ENCODE measurements at regions not wholly inside any gene's neighbourhood (a gene's known extent, or its start where the extent isn't known, plus 50 kb on each side); places are given as distances from the start of the nearest gene placed in this dataset.

DNA sequence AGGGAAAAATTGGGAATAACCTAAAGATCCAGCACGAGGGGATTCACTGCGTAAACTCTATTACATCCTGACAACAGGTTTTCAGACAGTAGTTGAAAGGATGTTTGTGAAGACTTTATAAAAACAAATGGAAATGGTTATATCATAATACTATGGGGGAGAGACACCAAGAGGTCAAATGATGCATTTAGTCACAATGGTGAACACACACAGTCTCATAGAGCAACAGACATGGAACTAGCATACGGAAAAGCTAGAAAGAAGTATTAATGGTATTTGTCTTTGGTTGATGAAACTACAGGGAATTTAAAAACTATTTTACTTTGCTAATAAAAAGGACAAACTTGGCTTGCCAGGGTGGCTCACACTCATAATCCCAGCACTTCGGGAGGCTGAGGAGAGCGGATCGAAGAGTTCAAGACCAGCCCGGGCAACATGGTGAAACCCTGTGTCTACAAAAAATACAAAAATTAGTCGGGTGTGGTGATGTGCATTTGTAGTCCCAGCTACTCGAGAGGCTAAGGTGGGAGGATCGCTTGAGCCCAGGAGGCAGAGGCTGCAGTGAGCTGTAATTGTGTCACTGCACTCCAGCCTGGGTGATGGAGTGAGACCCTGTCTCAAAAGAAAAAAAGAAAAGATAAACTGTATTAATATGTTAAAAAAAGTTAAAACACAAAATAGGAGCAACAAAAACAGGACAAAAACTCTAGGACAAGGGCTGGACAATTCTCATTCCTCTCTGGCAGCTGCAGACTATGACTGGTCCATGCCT lies 94.8 kb downstream of the MYCN start:
- WGBS (ENCODE audit: insufficient coverage) = 100% methylated on average over 5 of the region's 10 CpGs
- H3K27me3 ChIP-seq (replicated peaks in 1 of 4; ENCODE audit: control extremely low read depth in 1 of 4, control insufficient read depth in 3 of 4, insufficient read depth in 4 of 4, low read length in 3 of 4) = no peaks in the 10 kb centered on the region

More for the DNA sequence above, 94.8 kb downstream of the MYCN start:
- Histone ChIP-seq H3K36me3 (replicated peaks in 1 of 2; ENCODE audit: control extremely low read depth in 1 of 2, control insufficient read depth in 1 of 2, extremely low read depth in 1 of 2, insufficient read depth in 2 of 2, low read length in 1 of 2) (no peaks in the 10 kb centered on the region), H4K20me1 (ENCODE audit: control insufficient read depth, insufficient read depth, low read length, poor library complexity, severe bottlenecking) (no peaks in the 10 kb centered on the region), H3K4me3 (ENCODE audit: control extremely low read depth in 1 of 5, extremely low read depth in 1 of 5, insufficient read depth in 1 of 5, low read depth in 2 of 5, low read length in 4 of 5) (no peak overlapping the region), H2AFZ (ENCODE audit: insufficient read depth, low read depth, low read length, poor library complexity, severe bottlenecking) (no peak overlapping the region), H3K79me2 (ENCODE audit: control insufficient read depth, insufficient read depth, low read length) (no peaks in the 10 kb centered on the region), H3K4me2 (replicated peaks; ENCODE audit: low read depth, low read length, poor library complexity, severe bottlenecking) (no peak overlapping the region), H3K4me1 (ENCODE audit: control insufficient read depth in 2 of 2, insufficient read depth in 2 of 2, low read length in 2 of 2) (no peaks in the 10 kb centered on the region), H3K9ac (ENCODE audit: low read length) (no peak overlapping the region), H3K27ac (ENCODE audit: low read length in 2 of 2) (no peak overlapping the region), H3K9me3 (ENCODE audit: control extremely low read depth in 1 of 3, control insufficient read depth in 2 of 3, insufficient read depth in 1 of 3, low read length in 2 of 3) (peaks cover 0 to 11% (median 0%) of the 10 kb centered on the region in 3 donors)
- TF ChIP-seq, protein P1, sequence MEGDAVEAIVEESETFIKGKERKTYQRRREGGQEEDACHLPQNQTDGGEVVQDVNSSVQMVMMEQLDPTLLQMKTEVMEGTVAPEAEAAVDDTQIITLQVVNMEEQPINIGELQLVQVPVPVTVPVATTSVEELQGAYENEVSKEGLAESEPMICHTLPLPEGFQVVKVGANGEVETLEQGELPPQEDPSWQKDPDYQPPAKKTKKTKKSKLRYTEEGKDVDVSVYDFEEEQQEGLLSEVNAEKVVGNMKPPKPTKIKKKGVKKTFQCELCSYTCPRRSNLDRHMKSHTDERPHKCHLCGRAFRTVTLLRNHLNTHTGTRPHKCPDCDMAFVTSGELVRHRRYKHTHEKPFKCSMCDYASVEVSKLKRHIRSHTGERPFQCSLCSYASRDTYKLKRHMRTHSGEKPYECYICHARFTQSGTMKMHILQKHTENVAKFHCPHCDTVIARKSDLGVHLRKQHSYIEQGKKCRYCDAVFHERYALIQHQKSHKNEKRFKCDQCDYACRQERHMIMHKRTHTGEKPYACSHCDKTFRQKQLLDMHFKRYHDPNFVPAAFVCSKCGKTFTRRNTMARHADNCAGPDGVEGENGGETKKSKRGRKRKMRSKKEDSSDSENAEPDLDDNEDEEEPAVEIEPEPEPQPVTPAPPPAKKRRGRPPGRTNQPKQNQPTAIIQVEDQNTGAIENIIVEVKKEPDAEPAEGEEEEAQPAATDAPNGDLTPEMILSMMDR (IDR thresholded peaks at IDR 0.05) = no peak
- TF ChIP-seq EZH2 (IDR thresholded peaks at IDR 0.05; ENCODE audit: borderline replicate concordance, insufficient read depth, low read depth, low read length, poor library complexity, severe bottlenecking) = no peak
- POLR2A ChIA-PET = no interaction called here
- CTCF ChIA-PET = no interaction called here
- Mint-ChIP-seq H3K27me3 (no peaks in the 10 kb centered on the region), H3K27ac (no peak overlapping the region), H3K4me3 (no peak overlapping the region), H3K9me3 (ENCODE audit: insufficient read depth) (no peaks in the 10 kb centered on the region), H3K4me1 (no peaks in the 10 kb centered on the region)
- no peak for ATAC-seq (ENCODE audit: low read depth)
- intact Hi-C loops (cut with micrococcal nuclease) = no loop called here
- DNase-seq = no peak

Measured in B cell (primary cell).